Heart left ventricle (tissue), 16 donors: ENCODE measurements at regions not wholly inside any gene's neighbourhood (a gene's known extent, or its start where the extent isn't known, plus 50 kb on each side); places are given as distances from the start of the nearest gene placed in this dataset.
"Not testable (repeated sequence)": the region's sequence is repeated elsewhere in the genome, so short reads cannot be mapped to it uniquely, and the experiment has no call there.

Experiments
- ATAC-seq, 4 donors: fragments of 200-7000 bp; cut with Tn5 transposase; one replicate each; pipeline ENCODE4 v1.9.1; 2020 to 2022; ENCODE audit warnings: moderate library complexity in 4 of 4, mild to moderate bottlenecking in 3 of 4, moderate number of reproducible peaks in 1 of 4
- DNase-seq, 5 donors: peaks; one replicate each; pipeline ENCODE4 v3.0.0-alpha.2; 2020
- H3K27ac ChIP-seq, 12 donors: fragments of 200-600 bp; sonication (generic) in 4 of 12; one replicate each; pipeline versions ENCODE4 v1.5.0 to v1.8.0; 2016 to 2022; ENCODE audit warnings: mild to moderate bottlenecking in 2 of 12
- H3K27me3 ChIP-seq, 9 donors: fragments of 200-600 bp; sonication (generic) in 2 of 9; one replicate each; pipeline versions ENCODE4 v1.5.1 to v1.8.0; 2016 to 2022; ENCODE audit warnings: mild to moderate bottlenecking in 3 of 9
- H3K36me3 ChIP-seq, 9 donors: fragments of 200-600 bp; sonication (generic) in 2 of 9; one replicate each; pipeline versions ENCODE4 v1.5.0 to v1.8.0; 2018 to 2022; ENCODE audit warnings: mild to moderate bottlenecking in 2 of 9
- H3K4me1 ChIP-seq, 12 donors: fragments of 200-600 bp; sonication (generic) in 4 of 12; one replicate each; pipeline versions ENCODE4 v1.5.0 to v1.8.0; 2016 to 2022; ENCODE audit warnings: mild to moderate bottlenecking in 3 of 12
- H3K4me3 ChIP-seq, 12 donors: fragments of 200-600 bp; sonication (generic) in 4 of 12; one replicate each; pipeline versions ENCODE4 v1.5.0 to v1.8.0; 2017 to 2022; ENCODE audit warnings: mild to moderate bottlenecking in 9 of 12, moderate library complexity in 4 of 12
- H3K9me3 ChIP-seq, 12 donors: fragments of 200-600 bp; sonication (generic) in 4 of 12; one replicate each; pipeline versions ENCODE4 v1.5.0 to v1.8.0; 2016 to 2022; ENCODE audit warnings: mild to moderate bottlenecking in 1 of 12
- CTCF ChIP-seq, 12 donors: fragments of 200-600 bp; sonication (generic) in 4 of 12; IDR thresholded peaks; one replicate each; pipeline versions ENCODE4 v1.5.0 to v1.8.0; 2018 to 2022; ENCODE audit warnings: antibody characterized with exemption in 12 of 12, mild to moderate bottlenecking in 5 of 12
- POLR2A ChIP-seq, 2 donors: fragments of 450-650 bp; IDR thresholded peaks; one replicate each; pipeline ENCODE4 v1.6.1; 2017; ENCODE audit warnings: antibody characterized with exemption in 2 of 2, mild to moderate bottlenecking in 2 of 2, moderate library complexity in 2 of 2
- WGBS, 4 donors: extraction: QIAGEN DNeasy Blood & Tissue Kit in 2 of 4; methylation state at CpG; one replicate each; pipeline versions ENCODE4 v1.1.5 to v1.1.7; 2013 to 2018; 5-methylcytosine and 5-hydroxymethylcytosine counted together
- intact Hi-C, 10 donors: fragments of 100-400 bp; cut with DNase I; formaldehyde crosslinking; loops; one replicate each; pipeline versions ENCODE4 v1.11.1 to v1.14.2; 2022
- donor health status: ischemic (EF 13 %, LVEDD 7.1; RV severe dilation, severe dysfunction).
- donor health status: healthy with polysubstance abuse.
- donor health status: DM: no; HTN: yes; CAD: no.
- donor health status: DM: no; HTN: no; CAD: no.
- donor health status: ischemic (EF 25% LVEDD 6.9; RV normal size, moderate dysfunction).
- donor health status: ischemic (EF 25% LVEDD 5.7; RV mildly dilated, moderate dysfunction).
- donor health status: healthy.
- donor health status: DM: yes; HTN: yes; CAD: no.
- donor health status: ischemic (EF 35%, LVEDD 5.7; RV mildly dilated, moderate dysfunction).
- donor health status: nonischemic (EF 11% LVEDD 7.7; RV severe dilation, severe dysfunction).
- donor health status: DM: yes; HTN: yes; CAD: no.
- donor health status: PGD.
- donor health status: ischemic (EF 29% LVEDD 5.4; RV normal size, mild dysfunction).
- donor health status: nonischemic (EF 23%, LVEDD 6.1; RV moderate dilation, normal function).

DNA sequence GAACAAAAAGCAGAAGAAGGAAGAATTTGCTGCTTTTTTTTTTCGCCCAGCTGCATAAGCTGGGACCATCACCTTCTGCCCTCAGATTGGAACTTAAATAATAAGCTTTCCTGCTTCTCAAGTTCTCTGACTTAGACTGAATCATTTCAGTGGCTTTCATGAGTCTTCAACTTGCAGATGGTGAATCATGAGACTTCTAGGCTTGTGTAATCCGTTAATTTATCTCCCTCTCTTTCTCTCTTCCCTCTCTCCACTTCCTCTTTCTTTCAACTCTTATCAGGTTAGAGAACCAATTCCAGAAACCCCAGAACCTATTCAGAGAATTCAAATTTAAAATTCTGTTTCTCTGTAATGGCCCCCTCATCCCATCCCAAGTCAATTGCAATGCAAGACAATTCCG is 1153.7 kb downstream of the PCDH9 start:
- WGBS, 4 donors = 78 to 90% (median 79%) methylated on average over 3 of the region's 3 CpGs
- no peaks in the 10 kb centered on the region for H3K4me1 ChIP-seq
- TF ChIP-seq POLR2A (IDR thresholded peaks at IDR 0.05) (no peak), CTCF (IDR thresholded peaks at IDR 0.05) (no peak)
- intact Hi-C loops = no loop called here
- DNase-seq (no peak), ATAC-seq (no peak)
- H3K27me3 ChIP-seq = no peaks in the 10 kb centered on the region
- no peak overlapping the region for H3K27ac ChIP-seq
- H3K4me3 ChIP-seq = no peak overlapping the region
- H3K9me3 ChIP-seq = no peaks in the 10 kb centered on the region
- no peaks in the 10 kb centered on the region for H3K36me3 ChIP-seq

- Histone ChIP-seq H3K27me3 (no peaks in the 10 kb centered on the region), H3K9me3 (no peaks in the 10 kb centered on the region), H3K36me3 (no peaks in the 10 kb centered on the region), H3K4me1 (no peaks in the 10 kb centered on the region), H3K4me3 (no peak overlapping the region), H3K27ac (no peak overlapping the region)
- TF ChIP-seq POLR2A (IDR thresholded peaks at IDR 0.05) = no peak
- intact Hi-C loops = no loop called here
- 69 to 72% (median 71%) methylated on average over 4 of the region's 4 CpGs for WGBS, 4 donors
- DNase-seq (no peak), ATAC-seq (no peak)
Observed at GRCh38 chr13:66074018-66074615, 1156.0 kb downstream of the PCDH9 start.

GRCh38 chr13:66072097-66072496 is 1158.0 kb downstream of the PCDH9 start:
- ATAC-seq, H3K36me3 ChIP-seq, H3K9me3 ChIP-seq, H3K27ac ChIP-seq, H3K4me3 ChIP-seq, H3K4me1 ChIP-seq, DNase-seq, intact Hi-C loops, H3K27me3 ChIP-seq: not testable (repeated sequence)
- 26 to 49% (median 38%) methylated on average over 2 of the region's 2 CpGs for WGBS, 4 donors

DNA sequence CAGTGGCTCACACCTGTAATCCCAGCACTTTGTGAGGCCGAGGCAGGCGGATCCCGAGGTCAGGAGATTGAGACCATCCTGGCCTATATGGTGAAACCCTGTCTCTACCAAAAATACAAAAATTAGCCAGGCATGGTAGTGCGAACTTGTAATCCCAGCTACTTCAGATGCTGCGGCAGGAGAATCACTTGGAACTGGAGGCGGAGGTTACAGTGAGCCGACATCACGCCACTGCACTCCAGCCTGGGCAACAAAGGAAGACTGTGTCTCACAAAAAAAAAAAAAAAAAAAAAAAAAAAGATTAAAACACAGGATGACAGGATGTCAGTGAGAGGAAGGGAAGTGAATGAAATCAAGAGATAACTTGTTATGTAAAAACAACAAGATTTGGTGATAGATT is 1158.5 kb downstream of the PCDH9 start:
- Histone ChIP-seq H3K27ac (no peak overlapping the region), H3K36me3 (no peaks in the 10 kb centered on the region), H3K9me3 (no peaks in the 10 kb centered on the region), H3K4me1 (no peaks in the 10 kb centered on the region), H3K4me3 (no peak overlapping the region), H3K27me3 (no peaks in the 10 kb centered on the region)
- DNase-seq = no peak
- WGBS, 4 donors = 73 to 82% (median 78%) methylated on average over 8 of the region's 8 CpGs
- intact Hi-C loops = no loop called here
- TF ChIP-seq POLR2A (IDR thresholded peaks at IDR 0.05) (no peak), CTCF (IDR thresholded peaks at IDR 0.05) (no peak)
- ATAC-seq = no peak

DNA sequence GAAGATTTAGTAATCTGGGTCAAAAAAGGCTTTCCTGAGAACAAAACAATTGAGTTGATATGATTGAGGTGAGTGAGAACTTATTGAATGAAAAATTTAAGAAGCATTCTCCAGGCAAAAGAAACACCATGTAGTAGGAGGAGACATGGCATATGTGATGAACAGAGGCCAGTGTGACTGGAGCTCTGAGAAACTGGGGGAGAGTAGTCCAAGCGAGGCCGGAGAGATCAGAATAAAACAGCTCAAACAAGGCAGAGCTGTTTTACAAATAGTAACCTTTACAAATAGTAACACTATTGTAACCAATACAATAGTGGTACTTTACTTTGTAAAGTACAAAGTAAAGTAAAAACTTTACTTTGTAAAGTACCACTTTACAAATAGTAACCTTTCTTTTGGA is 1159.1 kb downstream of the PCDH9 start:
- 82 to 94% (median 89%) methylated on average over 2 of the region's 2 CpGs for WGBS, 4 donors
- intact Hi-C loops = no loop called here
- H3K9me3 ChIP-seq = no peaks in the 10 kb centered on the region

More for the DNA sequence above, 1159.1 kb downstream of the PCDH9 start:
- DNase-seq = no peak
- H3K4me3 ChIP-seq = no peak overlapping the region
- no peaks in the 10 kb centered on the region for H3K27me3 ChIP-seq
- no peaks in the 10 kb centered on the region for H3K4me1 ChIP-seq
- TF ChIP-seq POLR2A (IDR thresholded peaks at IDR 0.05) (no peak), CTCF (IDR thresholded peaks at IDR 0.05) (no peak)
- no peak overlapping the region for H3K27ac ChIP-seq
- H3K36me3 ChIP-seq = no peaks in the 10 kb centered on the region
- ATAC-seq = no peak
